GM03348 (cell line): ENCODE measurements at regions not wholly inside any gene's neighbourhood (a gene's known extent, or its start where the extent isn't known, plus 50 kb on each side); places are given as distances from the start of the nearest gene placed in this dataset.
"Not testable (repeated sequence)": the region's sequence is repeated elsewhere in the genome, so short reads cannot be mapped to it uniquely, and the experiment has no call there.

Experiments used
- DNase-seq: peaks from one replicate; pipeline ENCODE4 v3.0.0; 2012; ENCODE audit warnings: low spot score

DNA sequence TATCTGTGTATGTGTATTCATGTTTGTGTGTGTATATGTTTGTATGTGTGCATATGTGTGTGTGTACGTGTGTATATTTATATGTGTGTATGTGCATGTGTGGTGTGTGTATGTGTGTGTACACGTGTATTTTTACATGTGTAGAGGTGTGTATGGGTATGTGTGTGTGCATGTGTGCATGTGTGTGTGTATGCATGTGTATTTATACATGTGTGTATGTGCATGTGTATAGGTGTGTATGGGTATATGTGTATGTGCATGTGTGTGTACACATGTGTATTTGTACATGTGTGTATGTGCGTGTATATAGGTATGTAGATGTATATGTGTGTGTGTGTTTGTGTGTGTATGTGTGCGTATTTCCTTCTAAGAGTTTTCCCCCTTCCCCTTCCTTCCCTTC is 207.7 kb upstream of the ATP6AP2 start:
- no peak for DNase-seq

DNA sequence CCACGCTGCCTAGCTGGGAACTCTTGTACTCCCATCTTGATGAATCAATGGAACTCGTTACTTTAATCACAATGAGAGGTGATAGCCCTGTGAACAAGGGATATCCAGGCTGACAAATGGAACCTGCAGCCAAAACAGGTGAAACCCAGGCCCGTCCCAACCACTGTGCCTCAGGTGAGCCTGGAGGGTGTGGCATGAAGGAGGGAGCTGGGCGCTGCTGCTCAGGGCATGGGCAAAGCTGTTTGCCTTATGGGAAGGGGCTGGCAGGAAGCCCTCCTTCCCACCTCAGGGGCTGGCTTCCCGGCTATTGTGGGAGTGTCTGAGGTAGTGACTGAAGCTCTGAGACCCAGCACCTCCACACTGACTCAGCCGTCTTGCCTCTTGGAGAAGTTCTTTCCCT is 209.4 kb upstream of the ATP6AP2 start:
- DNase-seq, result no peak

DNA sequence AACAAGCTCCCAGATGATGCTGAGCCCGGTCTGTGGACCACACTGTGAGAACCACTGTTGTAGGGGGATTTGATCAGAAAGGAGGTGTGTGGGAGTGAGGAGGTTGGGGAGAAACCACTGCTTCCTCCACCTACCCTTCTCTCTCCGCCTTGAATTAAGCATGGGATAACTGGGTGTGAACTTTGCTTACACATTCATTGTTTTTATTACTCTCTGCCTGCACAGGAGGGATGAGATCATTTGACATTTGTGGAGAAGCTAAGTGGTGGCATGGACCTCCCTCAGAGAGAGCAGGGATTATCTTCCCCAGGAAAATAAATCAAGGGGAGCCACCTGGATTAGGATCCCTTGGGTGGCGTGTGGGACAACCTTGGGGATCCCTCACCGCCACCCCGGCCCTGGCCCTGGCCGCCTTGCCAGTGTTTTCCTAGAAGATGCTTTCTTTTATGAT is 212.1 kb upstream of the ATP6AP2 start:
- DNase-seq, result no peak

DNA sequence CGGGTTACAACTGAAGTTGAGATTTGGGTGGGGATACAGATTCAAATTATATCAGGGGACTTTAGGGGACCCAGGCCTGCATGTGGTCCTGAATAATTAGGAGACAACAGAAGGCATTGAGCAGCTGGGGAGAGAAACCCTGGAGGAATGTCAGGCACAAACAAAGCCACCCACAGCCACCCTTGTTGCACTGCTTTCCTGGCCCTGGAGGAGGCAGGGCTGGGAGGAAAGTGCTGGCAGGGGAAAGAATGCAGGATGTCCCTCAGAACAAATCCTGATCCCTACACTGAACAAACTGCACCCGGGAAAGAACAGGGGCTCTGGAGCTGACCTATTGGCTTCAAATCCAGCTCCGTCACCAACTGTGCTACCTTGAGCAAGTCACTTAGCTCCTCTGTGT is 214.1 kb upstream of the ATP6AP2 start:
- no peak for DNase-seq

DNA sequence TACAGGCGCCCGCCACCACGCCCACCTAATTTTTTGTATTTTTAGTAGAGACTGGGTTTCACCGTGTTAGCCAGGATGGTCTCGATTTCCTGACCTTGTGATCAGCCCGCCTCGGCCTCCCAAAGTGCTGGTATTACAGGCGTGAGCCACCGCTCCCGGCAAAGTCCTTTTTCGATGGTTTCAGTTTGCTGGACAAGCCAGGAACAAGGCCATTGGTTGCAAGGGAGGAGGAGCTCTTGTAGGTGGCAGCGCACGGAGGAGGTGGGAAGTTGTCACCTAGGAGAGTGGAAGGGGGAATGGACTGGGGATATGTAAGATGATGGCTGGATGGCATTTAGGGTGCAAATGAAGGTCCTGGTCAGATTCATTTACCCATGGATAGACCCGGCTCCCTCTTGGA is 218.5 kb upstream of the ATP6AP2 start:
- DNase-seq, result not testable (repeated sequence)

DNA sequence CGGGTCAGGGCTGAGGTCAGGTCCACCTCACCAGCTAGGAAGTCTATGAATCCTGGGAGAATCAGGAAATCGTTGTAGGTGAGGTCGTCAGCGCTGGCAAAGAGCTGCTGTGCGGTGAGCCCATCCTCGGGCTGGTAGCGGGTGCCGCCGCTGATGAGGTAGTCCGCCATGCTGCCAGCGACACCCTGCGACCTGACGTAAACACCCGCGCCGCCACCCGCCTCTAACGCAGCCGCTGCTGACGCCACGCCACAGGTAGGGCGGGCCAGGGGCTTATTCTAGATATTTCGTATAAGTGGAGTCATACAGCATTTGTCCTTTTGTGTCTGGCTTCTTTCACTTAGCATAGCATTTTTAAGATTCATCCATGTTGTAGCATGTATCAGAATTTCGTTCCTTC is 220.2 kb upstream of the ATP6AP2 start:
- DNase-seq, result no peak

DNA sequence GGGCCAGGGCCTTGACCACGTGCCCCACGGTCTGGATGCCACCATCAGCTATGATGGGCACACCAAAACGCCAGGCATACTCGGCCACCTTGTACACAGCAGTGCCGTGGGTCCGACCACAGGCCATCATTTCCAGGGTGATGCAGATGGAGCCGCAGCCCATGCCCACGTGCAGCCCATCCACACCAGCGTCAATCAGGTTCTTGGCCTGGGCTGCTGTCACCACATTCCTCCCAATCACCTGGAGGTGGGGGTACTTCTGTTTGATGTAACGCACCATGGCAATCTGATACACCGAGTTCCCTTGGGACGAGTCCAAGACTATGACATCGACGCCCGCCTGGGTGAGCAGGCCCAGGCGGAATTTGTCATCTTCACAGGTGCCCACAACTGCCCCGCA is 221.2 kb upstream of the ATP6AP2 start:
- DNase-seq, result no peak

DNA sequence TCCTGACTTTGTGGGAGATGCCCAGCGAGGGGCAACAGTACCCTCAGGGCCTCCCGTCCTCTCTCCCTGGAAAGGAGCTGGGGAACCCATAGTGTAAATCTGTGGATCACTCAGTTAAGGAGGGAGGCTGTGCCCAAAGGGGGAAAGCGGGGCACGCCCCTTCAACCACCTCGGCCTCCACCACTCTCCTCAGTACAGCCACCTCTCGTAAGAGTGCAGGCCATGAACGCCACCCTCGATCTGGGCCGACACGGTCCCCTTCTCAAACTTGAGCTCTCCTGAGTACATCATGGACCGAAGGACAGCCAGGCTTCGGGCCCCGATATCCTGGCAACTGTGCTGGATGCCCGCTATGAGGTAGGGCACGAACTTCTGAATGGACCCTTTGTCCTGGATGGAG is 221.8 kb upstream of the ATP6AP2 start:
- DNase-seq, result no peak

DNA sequence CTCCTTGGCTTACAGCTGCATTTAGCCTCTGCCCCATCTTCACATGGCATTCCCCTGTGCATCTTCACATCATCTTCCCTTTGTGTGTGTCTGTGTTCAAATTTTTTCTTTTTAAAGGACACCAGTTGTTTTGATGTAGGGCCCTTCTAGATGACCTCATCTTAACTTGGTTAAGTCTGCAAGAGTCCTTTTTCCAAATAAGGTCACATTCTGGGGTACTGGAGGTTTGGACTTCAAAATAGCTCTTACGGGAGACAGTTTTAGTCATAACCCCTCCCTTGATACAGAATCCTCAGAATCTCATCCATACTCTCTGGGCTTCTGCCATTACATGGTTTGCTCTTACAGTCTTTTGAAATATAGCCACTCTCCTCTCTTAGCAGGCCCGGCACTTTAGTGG is 231.5 kb upstream of the ATP6AP2 start:
- DNase-seq, result no peak

DNA sequence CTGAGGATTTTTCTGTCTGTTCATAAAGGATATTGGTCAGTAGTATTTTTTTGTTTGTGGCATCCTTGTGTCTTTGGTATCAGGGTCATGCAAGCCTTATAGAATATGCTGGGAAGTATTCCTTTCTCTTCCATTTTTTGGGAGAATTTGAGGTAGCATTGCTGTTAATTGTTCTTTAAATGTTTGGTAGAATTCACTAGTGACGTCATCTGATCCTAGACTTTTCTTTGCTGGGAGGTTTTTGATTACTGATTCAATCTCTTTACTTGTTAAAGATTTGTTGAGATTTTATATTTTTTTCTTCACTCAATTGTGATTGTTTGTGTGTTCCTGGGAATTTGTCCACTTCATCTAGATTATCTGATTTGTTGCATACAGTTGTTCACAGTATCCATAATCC is 234.4 kb upstream of the ATP6AP2 start:
- DNase-seq, result no peak

DNA sequence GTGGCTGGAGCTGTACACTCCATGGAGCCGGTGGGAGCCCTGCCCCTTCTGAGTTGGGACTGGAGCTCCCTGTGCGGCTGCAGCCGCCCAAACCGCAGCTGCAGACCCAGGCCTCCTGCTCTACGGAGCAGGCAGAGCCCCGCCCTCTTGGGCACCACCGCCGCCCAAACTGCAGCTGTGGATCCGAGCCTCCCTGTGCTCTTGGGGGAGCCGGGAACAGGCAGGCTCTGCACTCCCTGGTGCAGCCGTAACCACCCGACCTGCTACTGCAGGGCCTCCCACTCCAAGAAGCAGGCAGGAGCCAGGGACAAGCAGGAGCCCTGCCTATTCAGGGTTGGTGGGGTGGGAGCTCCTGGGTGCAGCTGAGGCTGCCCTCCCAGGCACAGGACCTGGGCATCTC is 237.5 kb upstream of the ATP6AP2 start:
- DNase-seq, result no peak

DNA sequence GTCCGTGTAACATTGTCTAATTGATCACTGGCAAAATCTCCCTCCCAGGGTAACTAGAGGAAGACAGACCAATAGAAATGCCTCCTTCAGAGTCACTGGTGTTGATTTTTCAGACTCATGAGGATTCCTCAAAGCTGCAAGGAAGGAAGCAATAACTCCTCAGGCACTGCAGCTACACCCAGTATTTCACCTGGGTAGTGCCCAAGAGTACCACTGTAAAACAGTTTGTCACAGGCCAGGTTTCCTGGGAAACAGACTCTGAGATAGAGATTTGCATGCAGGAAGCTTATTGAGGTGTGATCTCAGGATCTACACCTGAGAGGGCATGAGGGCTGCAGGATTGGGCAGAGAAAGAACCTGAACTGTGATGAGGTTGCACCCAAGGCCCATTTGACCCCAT is 240.7 kb upstream of the ATP6AP2 start:
- no peak for DNase-seq

DNA sequence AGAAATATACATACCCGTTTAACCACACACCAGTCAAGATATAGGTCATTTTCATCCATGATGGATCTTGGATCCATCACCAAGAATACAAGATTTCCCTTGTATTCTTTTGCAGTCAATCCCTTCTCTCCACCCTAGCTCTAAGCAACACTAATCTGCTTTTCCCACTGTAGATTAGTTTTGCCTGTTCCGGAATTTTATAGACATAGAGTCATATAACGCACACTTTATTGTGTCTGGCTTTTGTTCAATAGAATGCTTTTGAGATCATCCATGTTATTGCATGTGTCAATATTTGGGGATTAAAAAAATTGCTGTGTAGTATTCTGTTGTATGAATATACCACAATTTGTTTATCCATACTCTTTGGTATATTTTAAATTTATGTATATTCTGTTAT is 235.6 kb upstream of the BCOR start:
- no peak for DNase-seq

DNA sequence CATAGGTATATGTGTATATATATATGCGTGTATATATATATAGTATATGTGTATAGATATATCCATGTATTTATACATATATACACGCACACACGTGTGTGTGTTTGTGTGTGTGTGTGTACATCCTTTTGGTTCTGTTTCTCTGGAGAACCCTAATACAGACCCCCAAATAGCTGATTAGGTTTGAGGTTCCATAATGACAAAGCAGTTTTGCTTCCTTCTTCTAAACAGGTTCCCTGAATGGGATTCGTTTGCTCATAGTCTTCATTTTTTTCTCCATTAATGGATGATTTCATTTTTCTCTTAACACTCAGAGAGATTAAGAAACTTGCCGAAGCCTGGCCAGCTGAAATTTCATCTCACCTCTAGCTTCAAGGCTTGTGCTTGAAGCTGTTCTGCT is 234.0 kb upstream of the BCOR start:
- DNase-seq, result no peak

DNA sequence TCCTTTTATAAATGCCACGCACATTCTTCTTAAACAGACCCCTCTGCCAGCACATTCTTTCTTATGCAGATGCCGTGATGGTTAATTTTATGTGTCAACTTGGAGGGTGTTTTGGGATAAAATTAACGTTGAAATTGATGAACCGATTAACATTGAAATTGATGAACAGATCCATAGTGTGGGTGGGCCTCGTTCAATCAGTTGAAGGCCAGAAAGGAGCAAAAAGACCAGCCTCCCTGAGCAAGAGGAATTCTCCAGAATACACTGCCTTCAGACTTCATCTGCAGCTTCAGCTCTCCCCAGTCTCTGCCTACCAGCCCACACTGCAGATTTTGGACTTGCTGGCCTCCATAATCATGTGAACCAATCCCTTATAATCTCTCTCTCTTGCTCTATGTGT is 233.6 kb upstream of the BCOR start:
- DNase-seq, result no peak

DNA sequence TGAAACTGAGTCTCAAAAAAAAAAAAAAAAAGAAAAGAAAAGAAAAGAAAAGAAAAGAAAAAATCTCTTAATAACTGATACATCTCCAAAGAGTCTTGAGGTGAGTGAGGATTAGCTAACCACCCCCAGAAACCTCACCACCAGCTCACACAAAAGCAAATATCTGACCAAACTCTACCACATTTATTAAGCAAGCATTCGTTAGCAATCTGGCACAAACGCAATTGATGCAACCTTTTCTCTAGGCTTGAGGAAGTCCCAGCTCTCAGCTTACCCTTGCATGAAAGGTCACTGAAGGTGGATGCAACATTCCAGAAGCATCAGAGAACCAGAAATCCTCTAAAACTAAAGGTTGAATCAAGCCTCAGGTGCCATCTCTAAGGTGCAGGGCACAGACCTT is 231.9 kb upstream of the BCOR start:
- DNase-seq, result no peak

DNA sequence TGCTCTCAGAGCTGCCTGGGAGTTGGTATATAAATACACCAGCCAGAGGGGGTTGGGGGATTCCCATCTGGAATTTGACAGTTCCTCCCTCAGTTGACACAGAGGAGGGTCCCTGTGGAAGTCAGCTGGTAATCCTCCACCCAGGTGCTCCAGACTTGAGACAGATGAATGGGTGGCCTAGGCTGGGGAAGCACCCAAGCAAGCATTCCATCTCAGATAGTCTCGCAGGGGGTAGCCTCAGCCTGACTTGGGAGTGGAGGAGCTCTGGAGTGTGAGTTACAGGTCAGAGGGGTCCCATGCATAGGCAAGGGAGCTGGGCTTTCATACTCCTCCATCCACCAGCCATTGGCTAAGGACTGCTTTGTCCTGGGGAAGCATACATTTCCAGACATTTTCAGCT is 229.3 kb upstream of the BCOR start:
- DNase-seq, result no peak

DNA sequence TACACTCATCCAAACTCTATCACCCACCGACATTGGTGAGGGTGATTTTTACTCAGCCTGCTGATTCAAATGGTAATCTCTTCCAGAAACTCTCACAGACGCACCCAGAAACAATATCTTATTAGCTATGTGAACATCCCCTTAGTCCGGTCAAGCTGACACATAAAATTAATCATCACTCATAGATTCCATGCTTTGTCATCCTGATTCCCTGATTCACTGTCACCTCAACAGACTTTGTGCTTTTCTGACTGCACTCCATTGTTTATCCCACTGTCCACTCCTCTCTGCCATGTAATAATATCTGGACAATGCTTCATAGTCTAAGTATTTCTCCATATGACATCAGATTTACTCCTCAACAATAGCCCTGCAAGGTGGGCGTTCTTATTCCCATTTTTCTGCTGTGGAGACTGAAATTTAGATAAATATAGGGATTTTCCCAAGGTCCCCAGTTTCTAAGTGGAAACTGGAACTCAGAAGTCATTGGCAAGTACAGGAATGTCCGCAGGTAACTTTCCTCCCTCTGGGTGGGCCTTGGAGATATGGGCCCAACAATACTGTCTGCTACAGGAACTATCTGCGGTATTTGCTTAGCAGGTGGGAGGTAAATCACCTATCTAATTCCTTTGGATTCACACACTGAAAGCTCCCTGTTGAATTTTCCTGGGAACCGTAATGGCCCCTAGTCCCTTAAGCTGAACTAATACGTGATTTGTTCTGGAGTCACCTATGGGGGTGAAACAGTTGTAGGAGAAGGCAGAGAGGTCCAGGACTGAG is 228.6 kb upstream of the BCOR start:
- no peak for DNase-seq

DNA sequence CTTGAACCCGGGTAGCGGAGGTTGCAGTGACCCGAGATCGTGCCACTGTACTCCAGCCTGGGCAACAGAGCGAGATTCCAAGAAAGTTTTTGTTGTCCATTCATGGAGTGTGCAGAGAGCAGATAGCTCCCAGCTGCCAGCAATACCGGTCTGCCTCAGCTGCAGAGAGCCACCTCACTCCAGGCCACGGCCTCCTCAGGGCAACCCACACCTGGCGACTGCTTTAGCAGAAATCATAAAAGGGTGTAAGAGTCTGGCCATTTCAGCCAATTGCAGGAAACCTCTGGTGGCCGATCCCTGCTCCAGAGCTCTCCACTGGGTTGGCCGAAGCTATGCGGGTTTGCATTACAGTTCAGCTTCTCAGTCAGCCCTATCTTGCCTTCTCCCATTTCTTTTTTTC is 227.4 kb upstream of the BCOR start:
- no peak for DNase-seq

DNA sequence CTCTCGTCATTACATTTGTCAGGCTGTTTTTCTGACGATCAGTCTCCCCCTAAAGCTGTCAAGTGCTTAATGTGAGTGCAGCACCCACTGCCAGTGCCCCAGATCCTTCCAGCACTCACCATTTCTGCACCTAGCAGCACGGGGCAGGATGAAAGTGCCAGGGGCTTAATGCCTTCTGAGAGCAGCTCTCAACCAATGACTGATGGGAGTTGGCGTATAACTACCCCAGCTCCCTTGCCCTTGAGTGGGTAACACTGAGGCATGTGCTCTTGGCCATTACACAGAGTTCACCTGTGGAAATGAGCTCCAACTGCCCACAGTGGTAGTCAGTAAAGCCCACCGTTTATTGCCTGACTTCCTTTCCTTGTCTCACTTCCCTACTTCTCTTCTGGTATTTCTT is 226.2 kb upstream of the BCOR start:
- DNase-seq, result no peak

DNA sequence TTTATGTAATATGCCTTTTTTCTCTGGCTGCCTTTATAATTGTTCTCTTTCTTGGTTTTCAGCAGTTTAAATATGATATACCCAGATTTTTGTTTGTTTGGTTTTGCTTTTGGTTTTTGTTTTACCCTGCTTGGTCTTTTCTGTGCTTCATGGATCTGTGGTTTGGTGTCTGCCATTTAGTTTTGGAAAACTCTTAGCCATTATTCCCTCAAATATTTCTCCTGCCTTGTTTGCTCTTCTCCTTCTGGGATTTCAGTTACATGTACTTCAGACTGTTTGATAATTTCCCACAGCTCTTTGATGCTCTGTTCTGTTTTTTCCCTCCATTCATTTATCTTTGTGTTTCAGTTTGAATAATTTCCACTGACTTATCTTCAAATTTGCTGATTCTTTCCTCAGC is 223.1 kb upstream of the BCOR start:
- no peak for DNase-seq

DNA sequence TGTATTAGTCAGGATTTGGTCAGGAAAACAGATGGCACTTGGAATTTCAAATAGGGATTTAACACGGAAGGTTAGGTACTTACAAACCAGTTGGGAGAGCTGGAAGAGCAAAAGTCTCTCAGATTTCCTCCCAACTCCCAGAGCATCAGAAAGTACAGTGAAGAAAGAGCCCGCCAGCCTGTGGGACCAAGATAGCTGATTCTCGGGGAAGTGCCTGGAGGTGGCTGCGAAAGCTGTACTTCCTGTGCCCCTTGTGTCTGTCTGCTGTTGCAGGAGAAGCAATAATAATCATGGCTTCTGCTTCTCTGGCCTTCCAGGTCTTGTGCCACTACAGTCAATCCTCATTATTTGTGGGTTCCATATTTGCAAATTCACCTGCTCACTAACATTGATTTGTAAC is 221.0 kb upstream of the BCOR start:
- DNase-seq, result no peak

DNA sequence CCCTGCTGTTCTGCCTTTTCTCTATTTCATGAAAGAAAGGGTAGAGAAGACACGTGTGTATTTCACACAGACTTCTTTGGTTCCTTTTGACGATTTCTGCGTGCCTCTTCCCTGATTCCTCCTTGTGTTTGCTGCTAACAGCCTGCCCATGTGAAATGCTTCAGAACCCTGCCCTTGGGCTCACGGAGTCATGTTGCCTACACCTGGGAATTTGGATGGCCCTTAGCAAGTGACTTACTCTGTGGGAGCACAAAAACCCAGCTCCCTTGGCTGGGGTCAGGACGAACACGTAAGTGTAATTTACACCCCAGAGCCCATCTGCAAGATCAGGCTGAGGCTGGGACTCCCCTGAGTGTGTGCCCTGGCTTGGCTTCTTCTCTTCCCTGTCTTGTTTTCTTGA is 220.3 kb upstream of the BCOR start:
- DNase-seq, result no peak

DNA sequence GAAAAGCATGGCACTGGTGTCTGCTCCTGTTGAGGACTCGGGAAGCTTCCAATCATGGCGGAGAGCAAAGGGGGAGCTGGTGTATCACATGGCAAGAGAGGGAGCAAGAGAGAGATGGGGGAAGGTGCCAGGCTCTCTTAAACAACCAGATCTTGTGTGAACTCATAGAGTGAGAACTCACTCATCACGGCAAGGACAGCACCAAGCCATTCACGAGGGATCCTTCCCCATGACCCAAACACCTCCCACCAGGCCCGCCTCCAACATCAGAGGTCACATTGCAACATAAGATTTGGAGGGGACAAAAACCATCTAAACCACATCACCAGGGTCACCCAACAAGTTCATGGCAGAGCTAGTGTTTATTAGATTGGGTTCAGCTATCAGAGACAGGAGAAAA is 218.7 kb upstream of the BCOR start:
- no peak for DNase-seq

DNA sequence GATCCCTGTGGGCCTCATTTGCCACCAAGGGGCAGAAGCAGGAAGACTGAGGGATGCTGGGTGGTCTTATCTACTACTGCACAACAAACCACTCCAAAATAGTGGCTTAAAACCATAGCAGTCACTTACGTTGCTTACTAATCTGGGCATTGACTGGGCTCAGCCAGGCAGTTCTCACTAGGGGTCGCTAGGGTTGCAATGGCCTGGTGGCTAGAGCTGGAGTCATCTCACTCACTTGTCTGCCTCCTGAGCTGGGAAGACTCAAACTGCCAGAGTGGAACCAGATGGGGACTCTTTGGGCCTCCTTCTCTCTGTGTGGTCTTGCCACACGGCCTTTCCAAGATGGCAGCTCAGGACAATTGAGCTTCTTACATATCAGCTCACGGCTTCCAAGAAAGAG is 216.3 kb upstream of the BCOR start:
- DNase-seq, result no peak
